Spleen (tissue), 11 donors: ENCODE measurements at regions not wholly inside any gene's neighbourhood (a gene's known extent, or its start where the extent isn't known, plus 50 kb on each side); places are given as distances from the start of the nearest gene placed in this dataset.

ENCODE experiments used
- DNase-seq: peaks from one replicate; pipeline ENCODE4 v3.0.0-alpha.2; 2020
- H3K27ac ChIP-seq, 8 donors: fragments of 200-600 bp; sonication (generic) in 7 of 8; 1 replicate in 4 of 8; 2 replicates in 4 of 8; pipeline versions ENCODE4 v1.5.0 to v1.8.0; 2016 to 2021; ENCODE audit warnings: inconsistent platforms in 4 of 8, mild to moderate bottlenecking in 4 of 8, moderate library complexity in 1 of 8
- H3K27me3 ChIP-seq, 7 donors: fragments of 200-600 bp; sonication (generic) in 6 of 7; replicated peaks in 1 of 7; 1 replicate in 4 of 7; 2 replicates in 3 of 7; pipeline versions ENCODE4 v1.5.0 to v1.8.0; 2016 to 2021; ENCODE audit warnings: inconsistent platforms in 3 of 7, mild to moderate bottlenecking in 1 of 7
- H3K36me3 ChIP-seq, 6 donors: fragments of 200-600 bp; sonication (generic) in 5 of 6; 1 replicate in 4 of 6; 2 replicates in 2 of 6; pipeline versions ENCODE4 v1.5.0 to v1.8.0; 2016 to 2021; ENCODE audit warnings: inconsistent platforms in 2 of 6
- H3K4me1 ChIP-seq, 6 donors: fragments of 200-600 bp; sonication (generic) in 5 of 6; 1 replicate in 3 of 6; 2 replicates in 3 of 6; pipeline versions ENCODE4 v1.5.0 to v1.8.0; 2016 to 2021; ENCODE audit warnings: inconsistent platforms in 3 of 6
- H3K4me3 ChIP-seq, 8 donors: fragments of 200-600 bp; sonication (generic) in 7 of 8; 1 replicate in 4 of 8; 2 replicates in 4 of 8; pipeline versions ENCODE4 v1.5.0 to v1.8.0; 2016 to 2021; ENCODE audit warnings: inconsistent platforms in 4 of 8, mild to moderate bottlenecking in 4 of 8, moderate library complexity in 2 of 8
- H3K9me3 ChIP-seq, 8 donors: fragments of 200-600 bp; sonication (generic) in 7 of 8; 1 replicate in 4 of 8; 2 replicates in 4 of 8; pipeline versions ENCODE4 v1.5.0 to v1.8.0; 2016 to 2021; ENCODE audit warnings: inconsistent platforms in 4 of 8
- POLR2A ChIP-seq, 3 donors: fragments of 450-650 bp; IDR thresholded peaks; one replicate each; pipeline ENCODE4 v1.5.1; 2017; ENCODE audit warnings: antibody characterized with exemption in 3 of 3, mild to moderate bottlenecking in 1 of 3
- POLR2AphosphoS5 ChIP-seq, 3 donors: sonication (generic); formaldehyde crosslinking; IDR thresholded peaks; one replicate each; pipeline ENCODE4 v1.5.1; 2017; ENCODE audit warnings: antibody characterized with exemption in 3 of 3
- WGBS, 5 donors: extraction: QIAGEN DNeasy Blood & Tissue Kit in 3 of 5; methylation state at CpG; one replicate each; pipeline versions ENCODE4 v1.1.5 to v1.1.7; 2013 to 2018; 5-methylcytosine and 5-hydroxymethylcytosine counted together
- intact Hi-C: fragments of 100-400 bp; cut with DNase I; formaldehyde crosslinking; loops from one replicate; pipeline ENCODE4 v1.15.0; 2023; ENCODE audit warnings: low total_unique reads
- TF ChIP-seq, protein P1 (sequence below), 11 experiments: fragments of 200-600 bp in 7 of 11; fragments of 450-650 bp in 4 of 11; sonication (generic) in 4 of 11; IDR thresholded peaks in 8 of 11; conservative IDR thresholded peaks in 3 of 11; 1 replicate in 7 of 11; 2 replicates in 4 of 11; pipeline versions ENCODE4 v1.4.0 to v1.8.0; 2016 to 2021; ENCODE audit warnings: antibody characterized with exemption in 11 of 11, inconsistent platforms in 4 of 11, mild to moderate bottlenecking in 1 of 11
- donor health status: healthy with polysubstance abuse.
- donor health status: DM: no; HTN: no; CAD: no; lungs with moderate emphysema.
- donor health status: DM: no; HTN: no; CAD: no.
- donor health status: Bipolar disorder and iron deficiency.
- donor health status: healthy.
- donor health status: DM: no; HTN: no; CAD: no.
- donor health status: DM: yes; HTN: yes; CAD: no.

DNA sequence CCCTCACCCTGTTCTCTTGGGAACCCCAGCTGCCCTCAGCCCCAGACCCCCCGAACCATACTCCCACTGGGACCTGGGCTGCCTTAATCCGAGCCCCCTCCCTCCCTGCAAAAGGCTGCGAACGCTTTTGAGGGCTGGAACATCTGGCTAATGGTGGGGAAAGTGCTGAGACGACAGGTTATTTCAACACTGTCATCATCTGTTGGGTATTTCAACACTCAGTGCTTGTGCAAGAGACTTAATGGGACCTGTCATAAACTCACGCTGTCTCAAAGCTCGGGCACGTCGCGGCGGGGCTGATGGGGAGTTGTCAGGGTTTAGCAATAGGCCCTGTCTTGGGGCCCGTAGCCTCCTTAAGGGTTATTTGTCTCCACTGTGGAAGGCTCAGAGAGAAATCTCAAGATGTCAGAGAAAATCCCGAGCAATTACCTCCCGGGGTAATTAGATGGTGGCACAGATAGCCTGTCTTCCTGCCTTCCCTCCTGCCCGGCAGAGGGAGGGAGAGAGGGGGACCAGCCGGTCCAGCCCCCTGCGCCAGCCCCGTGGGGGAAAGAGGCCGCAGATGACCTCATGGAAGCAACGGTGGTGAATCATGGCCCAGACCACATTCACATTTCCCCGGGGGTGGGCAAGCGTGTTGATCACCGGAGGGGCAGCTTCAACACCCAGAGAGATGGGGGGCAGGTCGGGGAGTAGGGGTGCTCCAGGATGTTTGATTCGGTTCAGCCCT is 88.7 kb upstream of the MYL10 start:
- WGBS, 5 donors, result 39 to 70% (median 50%) methylated on average over 25 of the region's 25 CpGs
- peaks cover 0 to 9% (median 0%) of the 10 kb centered on the region in 6 donors for H3K4me1 ChIP-seq
- peak; percentile 13 to 67 (median 19) for TF ChIP-seq POLR2AphosphoS5 (IDR thresholded peaks at IDR 0.05)
- TF ChIP-seq, protein P1, sequence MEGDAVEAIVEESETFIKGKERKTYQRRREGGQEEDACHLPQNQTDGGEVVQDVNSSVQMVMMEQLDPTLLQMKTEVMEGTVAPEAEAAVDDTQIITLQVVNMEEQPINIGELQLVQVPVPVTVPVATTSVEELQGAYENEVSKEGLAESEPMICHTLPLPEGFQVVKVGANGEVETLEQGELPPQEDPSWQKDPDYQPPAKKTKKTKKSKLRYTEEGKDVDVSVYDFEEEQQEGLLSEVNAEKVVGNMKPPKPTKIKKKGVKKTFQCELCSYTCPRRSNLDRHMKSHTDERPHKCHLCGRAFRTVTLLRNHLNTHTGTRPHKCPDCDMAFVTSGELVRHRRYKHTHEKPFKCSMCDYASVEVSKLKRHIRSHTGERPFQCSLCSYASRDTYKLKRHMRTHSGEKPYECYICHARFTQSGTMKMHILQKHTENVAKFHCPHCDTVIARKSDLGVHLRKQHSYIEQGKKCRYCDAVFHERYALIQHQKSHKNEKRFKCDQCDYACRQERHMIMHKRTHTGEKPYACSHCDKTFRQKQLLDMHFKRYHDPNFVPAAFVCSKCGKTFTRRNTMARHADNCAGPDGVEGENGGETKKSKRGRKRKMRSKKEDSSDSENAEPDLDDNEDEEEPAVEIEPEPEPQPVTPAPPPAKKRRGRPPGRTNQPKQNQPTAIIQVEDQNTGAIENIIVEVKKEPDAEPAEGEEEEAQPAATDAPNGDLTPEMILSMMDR (IDR thresholded peaks at IDR 0.05 in 8 of 11, conservative IDR thresholded peaks at IDR 0.05 in 3 of 11), result no peak
- H3K36me3 ChIP-seq, result no peaks in the 10 kb centered on the region
- H3K9me3 ChIP-seq, result no peaks in the 10 kb centered on the region
- peaks cover 0 to 18% (median 0%) of the 10 kb centered on the region in 7 donors for H3K27me3 ChIP-seq
- peak overlapping the region in 1 of 8 donors; percentile 36 for H3K4me3 ChIP-seq
- H3K27ac ChIP-seq, result peak overlapping the region in 7 of 8 donors; percentile 68 to 93 (median 85)
- peak; percentile 89 for DNase-seq
- intact Hi-C loops, result no loop called here

DNA sequence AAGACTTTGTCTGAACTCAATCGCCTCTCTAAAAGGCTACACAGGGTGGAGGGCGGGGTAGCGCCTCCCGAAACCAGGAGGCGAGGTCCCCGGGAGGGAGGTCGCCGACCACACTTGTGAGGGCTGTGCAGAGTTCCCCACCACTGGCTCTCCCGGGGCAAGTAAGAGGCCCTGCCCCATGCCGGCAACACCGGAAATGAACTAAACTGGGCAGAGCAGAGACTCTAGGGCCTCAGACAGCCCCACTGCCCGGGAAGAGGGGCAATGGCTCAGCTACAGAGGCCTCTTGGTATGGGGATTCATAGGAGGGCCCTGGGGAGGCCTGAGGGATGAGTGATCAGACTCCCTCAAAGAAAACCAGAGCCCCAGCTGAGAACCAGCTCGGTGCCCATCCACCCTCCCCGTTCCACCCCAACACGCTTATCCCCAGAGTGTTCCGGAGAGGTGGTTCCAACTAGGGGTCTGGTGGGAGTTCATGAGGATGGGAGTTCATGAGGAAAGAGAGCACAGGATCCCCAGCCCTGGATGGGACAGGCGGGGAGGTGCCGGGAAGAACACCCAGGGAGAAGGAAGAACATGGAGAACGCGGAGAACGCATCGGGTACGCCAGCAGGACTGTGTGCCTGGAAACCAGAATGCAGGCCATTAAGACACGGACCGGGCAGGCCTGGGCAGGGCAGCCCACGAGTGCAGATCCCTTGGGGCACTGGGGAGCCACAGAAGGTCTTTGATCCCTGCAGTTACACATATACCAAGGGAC is 89.4 kb upstream of the MYL10 start:
- 63 to 82% (median 73%) methylated on average over 21 to 26 of the region's 26 CpGs for WGBS, 5 donors
- DNase-seq, result no peak
- peaks cover 0 to 9% (median 0%) of the 10 kb centered on the region in 6 donors for H3K4me1 ChIP-seq
- H3K9me3 ChIP-seq, result peaks cover 0 to under 1% (median 0%) of the 10 kb centered on the region in 8 donors
- intact Hi-C loops, result no loop called here
- peak overlapping the region in 6 of 8 donors; percentile 69 to 93 (median 86) for H3K27ac ChIP-seq
- H3K27me3 ChIP-seq, result peaks cover 0 to 18% (median 0%) of the 10 kb centered on the region in 7 donors
- H3K36me3 ChIP-seq, result no peaks in the 10 kb centered on the region
- H3K4me3 ChIP-seq, result peak overlapping the region in 1 of 8 donors; percentile 36
- TF ChIP-seq POLR2A (IDR thresholded peaks at IDR 0.05) (no peak), POLR2AphosphoS5 (IDR thresholded peaks at IDR 0.05) (no peak)
- TF ChIP-seq, protein P1 (IDR thresholded peaks at IDR 0.05 in 8 of 11, conservative IDR thresholded peaks at IDR 0.05 in 3 of 11), result no peak

GRCh38 chr7:101719123-101719470 is 90.0 kb upstream of the MYL10 start:
- H3K4me1 ChIP-seq, result peaks cover 0 to 9% (median 0%) of the 10 kb centered on the region in 6 donors
- WGBS, 5 donors, result 78 to 91% (median 79%) methylated on average over 9 of the region's 9 CpGs
- no peak overlapping the region for H3K4me3 ChIP-seq
- peak overlapping the region in 2 of 8 donors; percentile 86 to 90 for H3K27ac ChIP-seq
- intact Hi-C loops, result no loop called here
- no peak for DNase-seq
- peaks cover 0 to 18% (median 0%) of the 10 kb centered on the region in 7 donors for H3K27me3 ChIP-seq
- no peaks in the 10 kb centered on the region for H3K36me3 ChIP-seq
- peaks cover 0 to 6% (median 2%) of the 10 kb centered on the region in 8 donors for H3K9me3 ChIP-seq
- TF ChIP-seq POLR2AphosphoS5 (IDR thresholded peaks at IDR 0.05) (no peak), POLR2A (IDR thresholded peaks at IDR 0.05) (no peak)
- TF ChIP-seq, protein P1 (IDR thresholded peaks at IDR 0.05 in 8 of 11, conservative IDR thresholded peaks at IDR 0.05 in 3 of 11), result no peak

GRCh38 chr7:101720324-101720723 is 91.2 kb upstream of the MYL10 start:
- no peak overlapping the region for H3K27ac ChIP-seq
- TF ChIP-seq POLR2AphosphoS5 (IDR thresholded peaks at IDR 0.05), result no peak
- TF ChIP-seq, protein P1 (IDR thresholded peaks at IDR 0.05 in 8 of 11, conservative IDR thresholded peaks at IDR 0.05 in 3 of 11), result no peak
- no peak for TF ChIP-seq POLR2A (IDR thresholded peaks at IDR 0.05)
- WGBS, 5 donors, result 19 to 23% (median 21%) methylated on average over 5 of the region's 5 CpGs

More at GRCh38 chr7:101720324-101720723, 91.2 kb upstream of the MYL10 start:
- Histone ChIP-seq H3K9me3 (peaks cover 0 to 10% (median 2%) of the 10 kb centered on the region in 8 donors), H3K27me3 (peaks cover 0 to 18% (median 0%) of the 10 kb centered on the region in 7 donors), H3K4me1 (peaks cover 0 to 9% (median 0%) of the 10 kb centered on the region in 6 donors), H3K4me3 (no peak overlapping the region), H3K36me3 (no peaks in the 10 kb centered on the region)
- intact Hi-C loops, result no loop called here
- DNase-seq, result no peak
